ENCODE measurements at regions not wholly inside any gene's neighbourhood (a gene's known extent, or its start where the extent isn't known, plus 50 kb on each side); places are given as distances from the start of the nearest gene placed in this dataset.

DNA sequence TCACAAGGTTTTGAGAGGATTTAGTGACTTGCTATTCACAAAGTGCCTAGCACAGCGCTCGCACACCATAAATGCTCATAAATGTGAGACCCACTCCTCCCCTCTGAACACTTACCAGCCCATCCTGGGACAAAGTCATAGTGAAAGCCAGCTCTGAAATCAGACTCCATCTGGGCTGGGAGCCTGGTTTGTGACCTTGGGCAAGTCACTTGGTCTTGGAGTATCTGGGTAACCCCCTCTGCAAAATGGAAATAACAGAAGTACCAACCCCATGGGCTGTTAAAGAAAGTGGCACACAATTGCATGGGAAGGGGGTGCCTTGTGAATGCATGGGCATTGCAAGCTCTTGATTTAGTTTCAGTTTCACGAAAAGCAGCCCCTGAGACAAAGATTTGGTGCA lies 104.7 kb upstream of the CDH5 start:
- ChIA-PET CTCF (ENCODE audit: low intra/inter-chr PET ratio, low total read pairs) (no interaction called here), POLR2A (no interaction called here)
- 0% methylated on average over 3 of the region's 3 CpGs for WGBS (ENCODE audit: low lambda C conversion rate)
- Histone ChIP-seq H3K4me1 (ENCODE audit: insufficient read depth, low read length) (no peaks in the 10 kb centered on the region), H3K9me3 (ENCODE audit: low read length) (no peaks in the 10 kb centered on the region), H2AFZ (ENCODE audit: low read length) (no peak overlapping the region), H3K9ac (ENCODE audit: insufficient read depth, low read depth, low read length) (no peak overlapping the region), H3K79me2 (ENCODE audit: insufficient read depth, low read length) (no peaks in the 10 kb centered on the region), H4K20me1 (ENCODE audit: insufficient read depth, low read length) (no peaks in the 10 kb centered on the region), H3K27me3 (ENCODE audit: control insufficient read depth in 1 of 2, insufficient read depth in 2 of 2, low read length in 2 of 2) (peaks cover 8 to 37% of the 10 kb centered on the region in 2 experiments; a peak in 3 of 5 replicates), H3K36me3 (replicated peaks in 1 of 2; ENCODE audit: control insufficient read depth in 1 of 2, insufficient read depth in 2 of 2, low read length in 2 of 2) (no peaks in the 10 kb centered on the region), H3K4me2 (ENCODE audit: low read depth, low read length) (no peak overlapping the region), H3K27ac (ENCODE audit: extremely low read length, insufficient read depth, low read length) (no peak overlapping the region), H3K4me3 (replicated peaks in 1 of 3; ENCODE audit: insufficient read depth in 1 of 3, low read depth in 2 of 3, low read length in 3 of 3) (no peak overlapping the region)
- FAIRE-seq (no peak), ATAC-seq (no peak), DNase-seq (ENCODE audit: low spot score) (no peak)
- BruUV-seq (replicated peaks) = no TSS peak
- intact Hi-C loops (cut with micrococcal nuclease; ENCODE audit: unreplicated experiment) (no loop called here), in situ Hi-C loops (cut with HindIII; ENCODE audit: extremely low pct_ligation_motif_present, low pct_unique_long_range_greater_than_20kb) (loop anchor here (10.0 kb wide), 1 partner anchor 557 kb away; no protein-coding TSS in a partner anchor)
- TF ChIP-seq, protein P1, sequence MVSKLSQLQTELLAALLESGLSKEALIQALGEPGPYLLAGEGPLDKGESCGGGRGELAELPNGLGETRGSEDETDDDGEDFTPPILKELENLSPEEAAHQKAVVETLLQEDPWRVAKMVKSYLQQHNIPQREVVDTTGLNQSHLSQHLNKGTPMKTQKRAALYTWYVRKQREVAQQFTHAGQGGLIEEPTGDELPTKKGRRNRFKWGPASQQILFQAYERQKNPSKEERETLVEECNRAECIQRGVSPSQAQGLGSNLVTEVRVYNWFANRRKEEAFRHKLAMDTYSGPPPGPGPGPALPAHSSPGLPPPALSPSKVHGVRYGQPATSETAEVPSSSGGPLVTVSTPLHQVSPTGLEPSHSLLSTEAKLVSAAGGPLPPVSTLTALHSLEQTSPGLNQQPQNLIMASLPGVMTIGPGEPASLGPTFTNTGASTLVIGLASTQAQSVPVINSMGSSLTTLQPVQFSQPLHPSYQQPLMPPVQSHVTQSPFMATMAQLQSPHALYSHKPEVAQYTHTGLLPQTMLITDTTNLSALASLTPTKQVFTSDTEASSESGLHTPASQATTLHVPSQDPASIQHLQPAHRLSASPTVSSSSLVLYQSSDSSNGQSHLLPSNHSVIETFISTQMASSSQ (IDR thresholded peaks at IDR 0.05; ENCODE audit: low read depth) = no peak
- TF ChIP-seq, protein P1 (CRISPR knock-in tag; IDR thresholded peaks at IDR 0.05; ENCODE audit: borderline replicate concordance) = no peak
- no peak for TF ChIP-seq ZNF441 (CRISPR knock-in tag; IDR thresholded peaks at IDR 0.05; ENCODE audit: borderline replicate concordance)
